WTC11 (cell line): ENCODE measurements at regions not wholly inside any gene's neighbourhood (a gene's known extent, or its start where the extent isn't known, plus 50 kb on each side); places are given as distances from the start of the nearest gene placed in this dataset.

ENCODE experiments used
- CREB1 ChIP-seq: sonication (generic); formaldehyde crosslinking; IDR thresholded peaks from 2 replicates; pipeline ENCODE4 v1.8.0; 2023; ENCODE audit warnings: mild to moderate bottlenecking, missing genetic modification reagents
- ETV6 ChIP-seq: sonication (generic); formaldehyde crosslinking; IDR thresholded peaks from 2 replicates; pipeline ENCODE4 v1.8.1; 2022; ENCODE audit warnings: mild to moderate bottlenecking, missing genetic modification reagents
- JUN ChIP-seq: sonication (generic); formaldehyde crosslinking; IDR thresholded peaks from 2 replicates; pipeline ENCODE4 v1.8.0; 2023; ENCODE audit warnings: mild to moderate bottlenecking, missing genetic modification reagents
- NFYB ChIP-seq: sonication (generic); formaldehyde crosslinking; conservative IDR thresholded peaks from 2 replicates; pipeline ENCODE4 v1.8.0; 2022; ENCODE audit warnings: low read depth, missing genetic modification reagents
- PREB ChIP-seq: sonication (generic); formaldehyde crosslinking; IDR thresholded peaks from 2 replicates; pipeline ENCODE4 v1.8.1; 2022; ENCODE audit warnings: mild to moderate bottlenecking, missing genetic modification reagents, moderate library complexity, borderline replicate concordance
- RELA ChIP-seq: sonication (generic); formaldehyde crosslinking; IDR thresholded peaks from 2 replicates; pipeline ENCODE4 v1.8.1; 2022; ENCODE audit warnings: missing genetic modification reagents, mild to moderate bottlenecking, borderline replicate concordance
- ZNF263 ChIP-seq: sonication (generic); formaldehyde crosslinking; IDR thresholded peaks from 2 replicates; pipeline ENCODE4 v1.8.1; 2022; ENCODE audit warnings: low read depth, mild to moderate bottlenecking, moderate library complexity, missing genetic modification reagents
- TF ChIP-seq, protein P1 (sequence below): fragments of 200-600 bp; IDR thresholded peaks from 2 replicates; pipeline ENCODE4 v1.8.0; 2022; ENCODE audit warnings: antibody characterized with exemption
- TF ChIP-seq, protein P2 (sequence below): sonication (generic); formaldehyde crosslinking; IDR thresholded peaks from 2 replicates; pipeline ENCODE4 v1.8.1; 2022; ENCODE audit warnings: low read depth, missing genetic modification reagents, borderline replicate concordance
- TF ChIP-seq, protein P3 (sequence below): sonication (generic); formaldehyde crosslinking; IDR thresholded peaks from 2 replicates; pipeline ENCODE4 v1.8.1; 2023; ENCODE audit warnings: mild to moderate bottlenecking, missing genetic modification reagents
- TF ChIP-seq, protein P4 (sequence below): sonication (generic); formaldehyde crosslinking; IDR thresholded peaks from 2 replicates; pipeline ENCODE4 v1.8.0; 2023; ENCODE audit warnings: missing genetic modification reagents, mild to moderate bottlenecking, borderline replicate concordance

GRCh38 chr3:117479095-117479494 is 769.5 kb downstream of the TUSC7 start:
- TF ChIP-seq, protein P1, sequence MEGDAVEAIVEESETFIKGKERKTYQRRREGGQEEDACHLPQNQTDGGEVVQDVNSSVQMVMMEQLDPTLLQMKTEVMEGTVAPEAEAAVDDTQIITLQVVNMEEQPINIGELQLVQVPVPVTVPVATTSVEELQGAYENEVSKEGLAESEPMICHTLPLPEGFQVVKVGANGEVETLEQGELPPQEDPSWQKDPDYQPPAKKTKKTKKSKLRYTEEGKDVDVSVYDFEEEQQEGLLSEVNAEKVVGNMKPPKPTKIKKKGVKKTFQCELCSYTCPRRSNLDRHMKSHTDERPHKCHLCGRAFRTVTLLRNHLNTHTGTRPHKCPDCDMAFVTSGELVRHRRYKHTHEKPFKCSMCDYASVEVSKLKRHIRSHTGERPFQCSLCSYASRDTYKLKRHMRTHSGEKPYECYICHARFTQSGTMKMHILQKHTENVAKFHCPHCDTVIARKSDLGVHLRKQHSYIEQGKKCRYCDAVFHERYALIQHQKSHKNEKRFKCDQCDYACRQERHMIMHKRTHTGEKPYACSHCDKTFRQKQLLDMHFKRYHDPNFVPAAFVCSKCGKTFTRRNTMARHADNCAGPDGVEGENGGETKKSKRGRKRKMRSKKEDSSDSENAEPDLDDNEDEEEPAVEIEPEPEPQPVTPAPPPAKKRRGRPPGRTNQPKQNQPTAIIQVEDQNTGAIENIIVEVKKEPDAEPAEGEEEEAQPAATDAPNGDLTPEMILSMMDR, result no peak
- TF ChIP-seq CREB1 (no peak), JUN (CRISPR knock-in tag) (no peak), NFYB (no peak), RELA (CRISPR knock-in tag) (no peak), PREB (CRISPR knock-in tag) (no peak), ZNF263 (CRISPR knock-in tag) (no peak), ETV6 (CRISPR knock-in tag) (no peak)
- TF ChIP-seq, protein P2, sequence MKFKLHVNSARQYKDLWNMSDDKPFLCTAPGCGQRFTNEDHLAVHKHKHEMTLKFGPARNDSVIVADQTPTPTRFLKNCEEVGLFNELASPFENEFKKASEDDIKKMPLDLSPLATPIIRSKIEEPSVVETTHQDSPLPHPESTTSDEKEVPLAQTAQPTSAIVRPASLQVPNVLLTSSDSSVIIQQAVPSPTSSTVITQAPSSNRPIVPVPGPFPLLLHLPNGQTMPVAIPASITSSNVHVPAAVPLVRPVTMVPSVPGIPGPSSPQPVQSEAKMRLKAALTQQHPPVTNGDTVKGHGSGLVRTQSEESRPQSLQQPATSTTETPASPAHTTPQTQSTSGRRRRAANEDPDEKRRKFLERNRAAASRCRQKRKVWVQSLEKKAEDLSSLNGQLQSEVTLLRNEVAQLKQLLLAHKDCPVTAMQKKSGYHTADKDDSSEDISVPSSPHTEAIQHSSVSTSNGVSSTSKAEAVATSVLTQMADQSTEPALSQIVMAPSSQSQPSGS (CRISPR knock-in tag), result no peak
- TF ChIP-seq, protein P3, sequence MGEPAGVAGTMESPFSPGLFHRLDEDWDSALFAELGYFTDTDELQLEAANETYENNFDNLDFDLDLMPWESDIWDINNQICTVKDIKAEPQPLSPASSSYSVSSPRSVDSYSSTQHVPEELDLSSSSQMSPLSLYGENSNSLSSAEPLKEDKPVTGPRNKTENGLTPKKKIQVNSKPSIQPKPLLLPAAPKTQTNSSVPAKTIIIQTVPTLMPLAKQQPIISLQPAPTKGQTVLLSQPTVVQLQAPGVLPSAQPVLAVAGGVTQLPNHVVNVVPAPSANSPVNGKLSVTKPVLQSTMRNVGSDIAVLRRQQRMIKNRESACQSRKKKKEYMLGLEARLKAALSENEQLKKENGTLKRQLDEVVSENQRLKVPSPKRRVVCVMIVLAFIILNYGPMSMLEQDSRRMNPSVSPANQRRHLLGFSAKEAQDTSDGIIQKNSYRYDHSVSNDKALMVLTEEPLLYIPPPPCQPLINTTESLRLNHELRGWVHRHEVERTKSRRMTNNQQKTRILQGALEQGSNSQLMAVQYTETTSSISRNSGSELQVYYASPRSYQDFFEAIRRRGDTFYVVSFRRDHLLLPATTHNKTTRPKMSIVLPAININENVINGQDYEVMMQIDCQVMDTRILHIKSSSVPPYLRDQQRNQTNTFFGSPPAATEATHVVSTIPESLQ (CRISPR knock-in tag), result no peak
- TF ChIP-seq, protein P4, sequence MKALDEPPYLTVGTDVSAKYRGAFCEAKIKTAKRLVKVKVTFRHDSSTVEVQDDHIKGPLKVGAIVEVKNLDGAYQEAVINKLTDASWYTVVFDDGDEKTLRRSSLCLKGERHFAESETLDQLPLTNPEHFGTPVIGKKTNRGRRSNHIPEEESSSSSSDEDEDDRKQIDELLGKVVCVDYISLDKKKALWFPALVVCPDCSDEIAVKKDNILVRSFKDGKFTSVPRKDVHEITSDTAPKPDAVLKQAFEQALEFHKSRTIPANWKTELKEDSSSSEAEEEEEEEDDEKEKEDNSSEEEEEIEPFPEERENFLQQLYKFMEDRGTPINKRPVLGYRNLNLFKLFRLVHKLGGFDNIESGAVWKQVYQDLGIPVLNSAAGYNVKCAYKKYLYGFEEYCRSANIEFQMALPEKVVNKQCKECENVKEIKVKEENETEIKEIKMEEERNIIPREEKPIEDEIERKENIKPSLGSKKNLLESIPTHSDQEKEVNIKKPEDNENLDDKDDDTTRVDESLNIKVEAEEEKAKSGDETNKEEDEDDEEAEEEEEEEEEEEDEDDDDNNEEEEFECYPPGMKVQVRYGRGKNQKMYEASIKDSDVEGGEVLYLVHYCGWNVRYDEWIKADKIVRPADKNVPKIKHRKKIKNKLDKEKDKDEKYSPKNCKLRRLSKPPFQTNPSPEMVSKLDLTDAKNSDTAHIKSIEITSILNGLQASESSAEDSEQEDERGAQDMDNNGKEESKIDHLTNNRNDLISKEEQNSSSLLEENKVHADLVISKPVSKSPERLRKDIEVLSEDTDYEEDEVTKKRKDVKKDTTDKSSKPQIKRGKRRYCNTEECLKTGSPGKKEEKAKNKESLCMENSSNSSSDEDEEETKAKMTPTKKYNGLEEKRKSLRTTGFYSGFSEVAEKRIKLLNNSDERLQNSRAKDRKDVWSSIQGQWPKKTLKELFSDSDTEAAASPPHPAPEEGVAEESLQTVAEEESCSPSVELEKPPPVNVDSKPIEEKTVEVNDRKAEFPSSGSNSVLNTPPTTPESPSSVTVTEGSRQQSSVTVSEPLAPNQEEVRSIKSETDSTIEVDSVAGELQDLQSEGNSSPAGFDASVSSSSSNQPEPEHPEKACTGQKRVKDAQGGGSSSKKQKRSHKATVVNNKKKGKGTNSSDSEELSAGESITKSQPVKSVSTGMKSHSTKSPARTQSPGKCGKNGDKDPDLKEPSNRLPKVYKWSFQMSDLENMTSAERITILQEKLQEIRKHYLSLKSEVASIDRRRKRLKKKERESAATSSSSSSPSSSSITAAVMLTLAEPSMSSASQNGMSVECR (CRISPR knock-in tag), result no peak
